ENCODE measurements at regions not wholly inside any gene's neighbourhood (a gene's known extent, or its start where the extent isn't known, plus 50 kb on each side); places are given as distances from the start of the nearest gene placed in this dataset.

DNA sequence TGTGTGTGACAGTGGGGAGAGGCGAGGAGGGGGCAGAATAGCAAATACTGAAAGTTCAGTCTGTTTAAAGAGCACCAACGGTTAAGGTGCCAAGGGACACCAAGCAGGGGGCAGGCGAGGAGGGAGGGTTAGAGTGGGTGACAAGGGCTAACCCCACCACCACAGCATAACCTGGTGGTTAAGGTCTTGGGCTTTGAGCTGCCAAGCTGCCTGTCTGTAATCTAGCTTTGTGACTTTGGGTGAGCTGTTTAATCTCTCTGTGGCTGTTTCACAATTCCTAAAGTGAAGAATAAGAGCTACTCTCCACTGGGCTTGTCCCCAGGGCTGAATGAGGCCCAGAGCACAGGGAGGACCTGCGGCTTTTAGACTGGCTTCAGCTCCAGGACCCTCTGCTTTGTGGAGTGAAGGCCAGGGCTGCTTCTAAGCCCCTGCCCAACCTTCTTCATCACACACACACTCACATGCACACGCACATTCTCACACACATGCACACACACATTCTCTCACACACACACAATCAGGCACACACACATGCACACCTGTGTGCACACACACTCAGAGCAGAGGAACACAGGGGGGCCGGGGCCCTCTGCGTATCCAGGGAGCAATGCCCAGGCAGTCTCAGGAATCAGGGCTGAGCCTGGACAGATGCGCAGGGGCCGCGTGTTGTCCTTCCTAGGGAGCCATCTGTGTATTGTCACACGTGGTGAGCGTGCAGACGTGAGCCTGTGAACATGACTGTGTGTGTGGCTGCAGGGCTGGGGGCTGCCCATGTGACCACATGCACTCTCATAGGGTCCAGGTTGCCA, 101.6 kb upstream of the TARDBP start:
- TF ChIP-seq, protein P1, sequence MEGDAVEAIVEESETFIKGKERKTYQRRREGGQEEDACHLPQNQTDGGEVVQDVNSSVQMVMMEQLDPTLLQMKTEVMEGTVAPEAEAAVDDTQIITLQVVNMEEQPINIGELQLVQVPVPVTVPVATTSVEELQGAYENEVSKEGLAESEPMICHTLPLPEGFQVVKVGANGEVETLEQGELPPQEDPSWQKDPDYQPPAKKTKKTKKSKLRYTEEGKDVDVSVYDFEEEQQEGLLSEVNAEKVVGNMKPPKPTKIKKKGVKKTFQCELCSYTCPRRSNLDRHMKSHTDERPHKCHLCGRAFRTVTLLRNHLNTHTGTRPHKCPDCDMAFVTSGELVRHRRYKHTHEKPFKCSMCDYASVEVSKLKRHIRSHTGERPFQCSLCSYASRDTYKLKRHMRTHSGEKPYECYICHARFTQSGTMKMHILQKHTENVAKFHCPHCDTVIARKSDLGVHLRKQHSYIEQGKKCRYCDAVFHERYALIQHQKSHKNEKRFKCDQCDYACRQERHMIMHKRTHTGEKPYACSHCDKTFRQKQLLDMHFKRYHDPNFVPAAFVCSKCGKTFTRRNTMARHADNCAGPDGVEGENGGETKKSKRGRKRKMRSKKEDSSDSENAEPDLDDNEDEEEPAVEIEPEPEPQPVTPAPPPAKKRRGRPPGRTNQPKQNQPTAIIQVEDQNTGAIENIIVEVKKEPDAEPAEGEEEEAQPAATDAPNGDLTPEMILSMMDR (IDR thresholded peaks at IDR 0.05; ENCODE audit: low read length, missing control alignments) = no peak
- H3K4me3 ChIP-seq (replicated peaks; ENCODE audit: low read depth, low read length) = no peak overlapping the region
- DNase-seq (ENCODE audit: low read depth) = no peak

DNA sequence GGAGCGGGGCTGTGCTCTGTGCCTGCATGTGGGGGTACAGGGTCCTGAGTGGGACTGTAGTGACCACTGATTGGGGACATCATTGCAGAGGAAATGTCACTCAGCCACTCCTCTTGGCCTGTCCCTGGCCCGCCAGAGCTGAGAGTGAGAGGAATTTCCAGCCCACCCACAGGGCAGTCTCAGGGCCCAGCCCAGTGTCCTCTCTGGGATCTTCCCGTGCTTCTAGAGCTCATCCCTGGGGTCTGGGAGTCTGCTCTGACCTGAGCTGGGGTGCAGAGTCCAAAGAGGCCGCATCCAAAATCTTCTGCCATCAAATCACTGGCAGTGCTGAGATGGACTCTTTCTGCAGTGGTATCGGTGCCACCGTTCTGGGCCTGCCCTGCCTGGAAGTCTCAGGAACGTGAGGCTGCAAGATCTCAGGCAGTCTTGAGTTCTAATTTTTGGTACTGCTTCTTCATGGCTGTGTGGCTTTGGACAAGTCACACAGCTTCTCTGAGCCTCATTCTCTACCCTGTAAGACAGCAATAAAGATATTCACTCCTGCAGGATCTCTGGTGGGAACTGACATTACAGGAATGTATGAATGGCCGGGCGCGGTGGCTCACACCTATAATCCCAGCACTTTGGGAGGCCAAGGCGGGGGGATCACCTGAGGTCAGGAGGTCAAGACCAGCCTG, 100.8 kb upstream of the TARDBP start:
- TF ChIP-seq, protein P1 (IDR thresholded peaks at IDR 0.05; ENCODE audit: low read length, missing control alignments) = no peak
- DNase-seq (ENCODE audit: low read depth) = no peak
- no peak overlapping the region for H3K4me3 ChIP-seq (replicated peaks; ENCODE audit: low read depth, low read length)

DNA sequence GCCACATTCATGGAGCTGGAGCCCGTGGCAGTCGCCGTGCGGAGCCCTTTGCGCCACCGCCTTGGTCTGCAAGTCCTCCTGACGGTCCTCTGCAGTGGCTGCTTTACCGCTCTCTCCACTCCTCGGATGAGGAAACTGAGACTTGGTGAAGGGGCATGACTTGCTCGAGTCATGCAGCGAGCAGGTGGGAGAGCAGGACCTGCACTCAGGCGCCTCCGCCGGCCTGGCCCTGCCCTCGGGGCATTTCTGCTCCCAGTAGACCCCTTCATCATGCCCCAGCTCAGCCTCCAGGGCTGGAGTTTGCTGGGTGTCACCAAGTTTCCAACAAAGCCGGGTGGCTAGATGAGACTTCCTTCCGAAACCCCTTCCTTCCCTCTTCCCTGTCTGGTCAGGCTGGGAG, 100.0 kb upstream of the TARDBP start:
- H3K4me3 ChIP-seq (replicated peaks; ENCODE audit: low read depth, low read length) = no peak overlapping the region
- DNase-seq (ENCODE audit: low read depth) = no peak

DNA sequence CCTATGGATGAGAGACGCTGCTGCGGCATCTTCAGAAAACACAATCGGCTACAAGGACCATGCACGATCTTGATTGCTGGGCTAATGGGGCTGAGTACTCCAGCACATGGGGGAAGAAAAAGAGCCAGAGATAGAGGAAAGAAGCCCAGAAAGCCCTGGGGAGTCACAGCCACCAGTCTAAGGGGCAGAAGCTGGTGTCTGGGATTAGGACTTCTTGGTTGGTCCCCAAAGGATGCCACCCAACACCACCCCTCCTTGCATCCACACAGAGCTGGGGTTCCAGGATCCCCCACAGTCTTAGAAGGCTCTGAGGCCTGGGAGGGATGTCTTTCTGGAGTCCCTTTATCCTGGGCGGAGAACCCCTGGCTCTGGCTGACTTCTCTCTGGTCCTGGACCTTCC, 98.4 kb upstream of the TARDBP start:
- H3K4me3 ChIP-seq (replicated peaks; ENCODE audit: low read depth, low read length) = no peak overlapping the region
- DNase-seq (ENCODE audit: low read depth) = no peak
- TF ChIP-seq, protein P1 (IDR thresholded peaks at IDR 0.05; ENCODE audit: low read length, missing control alignments) = no peak

More for the DNA sequence above, 100.0 kb upstream of the TARDBP start:
- TF ChIP-seq, protein P1 (IDR thresholded peaks at IDR 0.05; ENCODE audit: low read length, missing control alignments) = no peak

DNA sequence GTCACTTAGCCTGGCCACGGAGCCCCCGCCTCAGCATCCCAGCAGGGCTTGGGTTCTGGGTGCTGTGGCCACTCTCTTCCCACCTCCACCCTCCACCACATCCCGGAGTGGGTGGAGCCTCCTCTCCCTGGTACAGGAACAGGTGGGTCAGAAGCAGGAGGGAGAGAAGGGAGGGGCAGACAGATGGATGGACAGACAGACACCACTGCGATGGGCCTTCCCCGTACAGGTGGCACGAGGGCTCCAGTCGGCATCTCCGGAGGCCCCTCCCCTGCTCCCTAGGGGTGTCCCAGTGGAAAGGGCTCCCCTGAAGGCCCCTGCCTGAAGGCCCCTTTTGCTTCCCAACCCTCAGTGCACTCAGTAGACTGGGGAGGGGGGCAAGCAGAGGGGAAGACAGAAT, 96.9 kb upstream of the TARDBP start:
- no peak overlapping the region for H3K4me3 ChIP-seq (replicated peaks; ENCODE audit: low read depth, low read length)
- TF ChIP-seq, protein P1 (IDR thresholded peaks at IDR 0.05; ENCODE audit: low read length, missing control alignments) = no peak

DNA sequence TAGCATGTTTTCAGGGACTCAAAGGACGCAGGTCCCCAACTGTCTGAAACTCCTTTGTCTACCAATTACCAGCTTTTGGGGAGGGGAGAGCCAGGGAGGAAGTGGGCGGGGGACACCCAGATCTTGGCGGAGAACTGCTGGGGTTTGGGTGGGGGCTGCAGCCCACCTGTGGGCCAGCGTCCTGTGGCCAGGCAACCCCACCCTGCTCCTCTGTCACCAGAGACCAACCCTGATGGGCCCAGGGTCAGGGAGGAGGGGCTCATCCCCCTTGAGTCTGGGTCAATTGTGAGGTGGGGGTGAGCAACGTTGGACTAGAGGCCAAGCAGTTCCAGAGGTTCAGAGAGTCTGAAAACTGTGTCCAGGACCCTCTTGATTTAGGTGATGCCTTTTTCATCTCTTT, 96.1 kb upstream of the TARDBP start:
- DNase-seq (ENCODE audit: low read depth) = no peak
- no peak overlapping the region for H3K4me3 ChIP-seq (replicated peaks; ENCODE audit: low read depth, low read length)
- TF ChIP-seq, protein P1 (IDR thresholded peaks at IDR 0.05; ENCODE audit: low read length, missing control alignments) = no peak

More for the DNA sequence above, 96.9 kb upstream of the TARDBP start:
- DNase-seq (ENCODE audit: low read depth) = no peak

Data from fibroblast of pulmonary artery (primary cell).